HG03139 (cell line): ENCODE measurements at regions not wholly inside any gene's neighbourhood (a gene's known extent, or its start where the extent isn't known, plus 50 kb on each side); places are given as distances from the start of the nearest gene placed in this dataset.

ENCODE experiments used
- ATAC-seq: cut with Tn5 transposase; IDR thresholded peaks from one replicate; pipeline ENCODE4 v1.9.1; 2021; ENCODE audit not compliant: unreplicated experiment

DNA sequence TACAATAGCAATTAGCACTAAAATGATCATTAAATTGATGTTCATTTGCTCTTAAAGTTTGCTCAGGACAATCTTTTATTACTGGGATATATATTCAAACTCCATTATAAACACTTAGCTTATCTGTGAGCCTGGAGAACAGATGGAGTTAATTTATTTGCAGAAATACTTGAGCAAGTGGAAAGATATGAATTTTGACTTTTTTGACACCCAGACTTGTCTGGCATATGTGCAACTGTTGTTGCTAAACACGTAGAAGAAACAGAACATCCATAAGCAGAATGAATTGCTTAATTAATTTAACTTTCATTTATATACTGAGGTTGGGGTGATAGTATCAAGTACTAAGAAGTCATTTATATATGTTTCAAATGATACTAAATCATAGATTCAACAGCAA is 820.7 kb upstream of the TYRP1 start:
- no peak for ATAC-seq

GRCh38 chr9:11874414-11874813 is 818.8 kb upstream of the TYRP1 start:
- ATAC-seq = no peak

DNA sequence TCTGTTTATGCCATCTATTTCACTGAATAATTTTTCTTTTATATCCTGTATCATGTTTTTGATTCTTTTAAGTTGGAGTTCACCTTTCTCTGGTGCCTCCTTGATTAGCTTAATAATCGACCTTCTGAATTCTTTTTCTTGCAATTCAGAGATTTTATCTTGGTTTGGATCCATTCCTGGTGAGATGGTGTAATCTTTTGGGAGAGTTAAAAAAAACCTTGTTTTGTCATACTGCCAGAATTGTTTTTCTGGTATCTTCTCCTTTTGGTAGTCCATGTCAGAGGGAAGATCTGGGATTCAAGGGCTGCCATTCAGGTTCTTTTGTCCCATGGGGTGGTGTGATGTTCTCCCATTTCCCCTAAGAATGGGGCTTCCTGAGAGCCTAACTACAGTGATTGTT is 800.8 kb upstream of the TYRP1 start:
- no peak for ATAC-seq

DNA sequence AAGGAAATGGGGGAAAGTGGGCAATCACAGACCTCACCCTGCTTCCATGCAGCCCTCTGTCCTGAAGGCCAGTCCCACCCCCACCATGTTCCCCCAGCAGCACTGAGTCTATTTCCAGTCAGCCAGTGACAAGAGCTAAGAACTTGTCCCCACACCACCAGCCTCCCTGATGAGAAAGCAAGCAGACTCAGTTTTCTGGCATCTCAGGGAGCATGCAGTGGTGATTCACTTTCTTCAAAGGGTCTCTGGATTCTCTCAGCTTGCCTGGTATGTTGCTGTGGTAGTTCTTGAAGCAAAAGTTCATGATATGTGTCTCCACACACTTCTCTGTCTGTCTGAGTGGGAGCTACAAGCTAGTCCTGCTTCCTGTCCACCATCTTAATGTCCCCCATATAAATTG is 799.9 kb upstream of the TYRP1 start:
- ATAC-seq = no peak

GRCh38 chr9:11894136-11894535 is 799.0 kb upstream of the TYRP1 start:
- no peak for ATAC-seq

DNA sequence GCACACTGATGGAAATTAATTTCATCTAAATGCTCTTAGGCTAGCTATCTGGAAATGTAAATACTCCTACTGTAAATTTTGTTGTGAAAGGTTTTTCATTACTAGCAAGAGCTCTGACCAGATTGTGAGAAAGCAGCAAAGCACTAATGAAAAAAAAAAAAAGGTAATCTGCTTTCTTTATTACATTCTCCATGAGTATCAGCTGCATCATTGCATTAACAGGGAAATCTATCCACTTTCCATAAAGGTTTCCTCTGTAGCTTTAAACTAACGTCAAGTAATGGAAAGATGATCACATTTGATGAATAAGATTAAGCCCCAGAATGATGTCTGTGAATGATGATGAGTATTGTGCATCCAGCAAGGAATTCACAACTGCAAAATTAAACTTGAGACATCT is 790.6 kb upstream of the TYRP1 start:
- ATAC-seq = no peak

DNA sequence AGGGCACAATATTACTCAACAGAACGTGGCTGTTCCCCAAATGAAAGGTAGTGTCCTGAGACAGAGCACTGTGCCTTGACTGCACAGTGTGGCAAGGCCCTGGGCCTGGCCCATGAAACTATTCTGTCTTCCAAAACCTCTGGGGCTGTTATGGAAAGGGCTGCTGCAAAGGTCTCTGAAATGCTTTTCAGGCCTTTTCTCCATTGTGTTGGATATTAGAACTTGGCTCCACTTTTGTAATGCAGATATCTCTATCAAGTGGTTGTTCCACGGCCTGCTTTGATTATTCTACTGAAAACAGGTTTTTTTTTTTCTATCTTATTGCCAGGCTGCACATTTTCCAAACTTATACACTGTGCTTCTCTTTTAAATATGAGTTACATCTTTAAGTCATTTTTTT is 777.5 kb upstream of the TYRP1 start:
- ATAC-seq = no peak

GRCh38 chr9:11928871-11929321 is 764.3 kb upstream of the TYRP1 start:
- no peak for ATAC-seq

GRCh38 chr9:11931109-11931508 is 762.1 kb upstream of the TYRP1 start:
- no peak for ATAC-seq

DNA sequence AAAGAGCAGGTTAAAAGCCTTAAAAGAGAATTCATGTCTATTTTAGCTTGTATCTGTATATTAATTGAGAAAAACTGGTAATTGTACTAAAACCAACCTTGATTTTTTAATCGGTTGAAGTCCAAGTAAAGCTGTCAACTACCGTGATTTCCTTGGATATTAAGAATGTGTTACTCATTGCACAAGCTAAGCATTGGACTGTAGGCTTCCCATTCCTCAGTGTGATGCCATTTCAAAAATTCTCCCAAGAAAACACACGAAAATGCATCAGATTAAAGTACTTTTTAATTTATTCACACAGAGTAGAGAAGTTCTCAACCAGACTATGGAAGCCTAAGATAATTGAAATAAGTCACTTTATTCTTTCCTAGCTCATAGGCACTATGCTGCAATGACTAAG is 761.4 kb upstream of the TYRP1 start:
- ATAC-seq = no peak

DNA sequence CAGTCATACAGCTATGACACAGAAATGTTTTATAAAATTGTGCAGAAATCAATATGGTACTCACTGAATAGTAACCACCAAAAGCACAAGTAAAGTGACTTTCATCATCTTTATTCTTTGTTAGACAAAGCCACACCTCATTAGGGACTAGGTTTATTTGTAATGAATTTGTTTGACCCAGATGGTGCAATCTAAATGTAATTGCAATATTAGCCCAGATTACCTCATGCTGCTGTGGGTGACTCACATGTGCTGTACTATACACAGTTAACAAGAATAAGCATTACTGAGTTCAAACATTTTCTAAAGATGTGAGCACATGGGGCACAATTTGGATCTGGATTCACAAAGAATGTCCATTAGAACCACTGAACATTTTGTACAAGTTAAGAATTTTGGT is 759.3 kb upstream of the TYRP1 start:
- no peak for ATAC-seq

- no peak for ATAC-seq
Observed at GRCh38 chr9:11946531-11946930, 746.7 kb upstream of the TYRP1 start.

DNA sequence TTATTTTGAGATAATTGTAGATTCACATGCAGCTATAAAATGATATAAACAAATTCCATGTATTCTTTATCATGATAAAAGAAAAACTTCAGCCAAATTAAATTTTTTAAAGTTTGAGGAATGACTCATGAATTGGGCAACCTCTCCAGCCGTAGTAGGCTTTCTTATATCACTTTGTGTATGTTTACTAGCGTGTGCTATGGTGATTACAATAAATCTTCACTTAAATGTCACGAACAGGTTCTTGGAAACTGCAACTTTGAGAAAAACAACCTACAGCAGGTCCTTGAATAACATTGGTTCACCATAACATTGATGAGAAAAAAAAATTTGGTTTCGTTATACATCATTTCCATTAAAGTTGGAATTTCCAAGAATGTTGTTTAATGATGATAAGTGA is 730.9 kb upstream of the TYRP1 start:
- no peak for ATAC-seq

- no peak for ATAC-seq
Observed at GRCh38 chr9:11966786-11967185, 726.4 kb upstream of the TYRP1 start.

DNA sequence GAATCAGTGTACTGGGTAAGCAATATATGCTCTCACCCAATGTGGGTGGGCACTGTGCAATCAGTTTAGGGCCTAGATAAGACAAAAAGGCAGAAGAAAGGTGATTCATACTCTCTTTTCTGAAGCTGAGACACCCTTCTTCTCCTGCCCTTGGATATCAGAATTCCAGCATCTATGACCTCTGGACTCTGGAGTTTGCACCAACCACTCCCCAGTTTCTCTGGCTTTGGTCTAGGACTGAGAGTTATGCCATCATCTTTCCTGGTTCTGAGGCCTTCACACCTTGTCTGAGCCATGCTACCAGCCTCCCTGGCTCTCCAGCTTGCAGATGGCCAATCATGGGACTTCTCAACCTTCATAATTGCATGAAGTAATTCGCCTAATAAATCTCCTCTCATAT is 724.6 kb upstream of the TYRP1 start:
- no peak for ATAC-seq

DNA sequence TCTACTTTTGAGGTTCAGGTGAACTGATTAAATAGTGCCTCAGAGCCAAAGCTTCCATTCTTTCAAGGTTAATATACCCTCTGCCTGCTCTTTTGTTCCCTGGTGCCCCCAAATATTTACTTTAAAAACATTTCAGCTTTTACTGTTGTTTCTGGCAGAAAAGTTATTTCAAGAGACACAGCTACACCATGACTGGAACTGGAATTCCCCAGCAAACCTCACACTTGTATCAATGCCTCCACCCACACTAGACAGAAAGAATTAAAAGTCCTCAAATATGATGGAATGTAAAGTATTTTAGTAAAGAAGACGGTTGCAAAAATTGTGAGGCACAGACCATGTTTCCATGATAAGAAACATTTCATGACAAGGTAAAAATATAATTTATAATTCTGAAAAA is 720.2 kb upstream of the TYRP1 start:
- no peak for ATAC-seq

DNA sequence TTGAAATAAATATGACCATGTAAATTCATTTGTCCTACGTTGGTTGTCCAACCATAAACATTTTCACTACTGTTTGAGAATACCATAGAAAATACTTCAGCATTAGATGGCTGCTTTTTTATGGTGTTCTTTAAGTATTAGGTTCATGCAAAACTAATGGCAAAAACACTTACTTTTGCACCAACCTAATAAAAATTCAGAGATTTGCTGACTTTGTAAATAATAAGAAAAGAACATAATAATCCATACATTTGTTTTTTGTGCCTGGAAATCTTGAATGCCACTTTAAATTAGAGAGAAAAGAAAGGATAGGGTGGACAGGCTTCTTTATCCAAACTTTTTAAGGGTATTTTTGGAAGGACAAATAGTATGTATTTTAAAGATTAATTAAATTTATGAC is 719.7 kb upstream of the TYRP1 start:
- ATAC-seq = no peak

DNA sequence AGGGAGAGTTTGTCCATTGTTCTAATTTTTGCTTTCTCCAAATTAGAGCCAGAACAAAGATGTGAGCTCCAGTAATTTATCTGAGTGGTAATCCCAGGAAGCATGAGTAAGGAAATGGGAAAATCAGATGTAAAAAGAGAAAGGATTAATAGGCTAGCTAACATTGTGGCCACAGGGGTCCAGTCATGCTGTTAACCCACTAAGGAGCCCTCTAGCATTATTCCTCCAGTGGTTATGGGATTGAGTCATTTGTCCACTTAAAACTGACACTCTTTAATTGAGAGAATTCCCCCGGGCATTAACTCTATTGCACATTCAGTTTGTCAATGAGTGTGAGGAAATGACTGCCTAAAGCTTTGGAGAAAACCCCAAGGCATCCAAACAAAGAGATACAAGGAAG is 700.3 kb upstream of the TYRP1 start:
- no peak for ATAC-seq

GRCh38 chr9:12014488-12014887 is 678.7 kb upstream of the TYRP1 start:
- ATAC-seq = no peak

GRCh38 chr9:12054235-12054634 is 639.0 kb upstream of the TYRP1 start:
- ATAC-seq = no peak

DNA sequence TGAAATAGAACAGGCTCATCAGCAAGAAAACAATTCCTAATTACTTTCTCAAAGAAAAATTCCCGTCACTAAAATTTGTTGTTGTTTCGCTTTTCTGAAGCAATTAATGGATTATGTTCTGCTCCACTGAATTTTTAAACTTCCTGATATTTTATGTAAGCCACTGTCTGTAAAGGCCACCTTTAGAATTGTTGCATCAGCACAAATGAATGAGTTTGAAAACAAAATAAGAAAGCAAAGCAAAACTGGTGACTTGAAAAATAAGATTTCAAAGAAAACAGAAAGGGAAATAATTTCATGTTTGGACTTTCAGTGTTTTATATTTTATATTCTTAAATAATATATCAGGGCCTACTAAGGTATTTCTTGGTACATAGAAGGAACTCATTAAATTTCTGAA is 636.3 kb upstream of the TYRP1 start:
- no peak for ATAC-seq

- no peak for ATAC-seq
Observed at GRCh38 chr9:12060067-12060466, 633.1 kb upstream of the TYRP1 start.

DNA sequence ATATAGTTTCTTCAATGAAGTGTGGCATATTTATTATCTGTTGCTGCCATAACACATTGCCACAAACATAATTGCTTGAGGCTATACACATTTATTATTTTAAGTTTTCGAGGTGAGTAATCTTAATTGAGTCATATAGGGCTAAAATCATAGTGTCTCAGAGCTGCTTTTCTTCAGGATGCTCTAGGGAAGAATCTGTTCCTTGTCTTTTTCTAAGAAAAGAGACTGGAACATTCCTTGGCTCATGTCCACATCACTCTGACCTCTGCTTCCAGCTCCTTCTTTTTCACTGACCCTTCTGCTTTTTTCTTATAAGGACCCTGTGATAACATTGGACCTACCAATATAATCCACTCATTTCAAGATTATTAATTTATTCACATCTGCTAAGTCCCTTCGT is 632.4 kb upstream of the TYRP1 start:
- no peak for ATAC-seq

- ATAC-seq = no peak
Observed at GRCh38 chr9:12065050-12065449, 628.1 kb upstream of the TYRP1 start.
